ENCODE measurements at regions not wholly inside any gene's neighbourhood (a gene's known extent, or its start where the extent isn't known, plus 50 kb on each side); places are given as distances from the start of the nearest gene placed in this dataset.

DNA sequence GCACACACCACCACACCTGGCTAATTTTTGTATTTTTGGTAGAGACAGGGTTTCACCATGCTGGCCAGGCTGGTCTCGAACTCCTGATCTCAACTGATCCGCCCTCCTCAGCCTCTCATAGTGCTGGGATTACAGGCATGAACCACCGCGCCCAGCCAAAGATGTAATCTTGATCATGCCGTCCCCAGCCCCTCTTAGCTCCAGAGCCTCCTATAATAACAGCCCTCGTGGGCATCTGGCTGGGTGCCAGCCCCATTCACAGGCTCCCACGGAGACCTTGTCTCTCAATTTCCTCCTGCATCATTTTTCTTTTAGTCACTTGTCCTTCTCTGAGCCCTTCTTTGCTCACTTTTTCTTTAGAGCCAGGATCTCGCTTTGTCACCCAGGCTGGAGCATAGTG lies 94.2 kb downstream of the KATNIP start:
- Histone ChIP-seq H3K27me3 (ENCODE audit: control insufficient read depth, insufficient read depth, low read length) (no peaks in the 10 kb centered on the region), H3K4me3 (ENCODE audit: low read depth, low read length) (no peak overlapping the region), H3K36me3 (ENCODE audit: control insufficient read depth, insufficient read depth, low read length) (0 out of 2 replicates have a peak, but pooled peaks cover 3% of the 10 kb centered on the region)
- no peak for TF ChIP-seq CTCF (IDR thresholded peaks at IDR 0.05; ENCODE audit: insufficient read depth, low read depth, low read length)
- no peak for DNase-seq (ENCODE audit: low read depth)
- CTCF ChIA-PET, result no interaction called here
- POLR2A ChIA-PET, result no interaction called here

- no peak for TF ChIP-seq CTCF (IDR thresholded peaks at IDR 0.05; ENCODE audit: insufficient read depth, low read depth, low read length)
Measured at GRCh38 chr16:27645396-27645795, 95.5 kb downstream of the KATNIP start.

GRCh38 chr16:27646806-27647205 lies 96.9 kb downstream of the KATNIP start:
- POLR2A ChIA-PET, result no interaction called here
- CTCF ChIA-PET, result no interaction called here
- Histone ChIP-seq H3K4me3 (ENCODE audit: low read depth, low read length) (no peak overlapping the region), H3K36me3 (ENCODE audit: control insufficient read depth, insufficient read depth, low read length) (peaks cover 3% of the 10 kb centered on the region; the same call in 1 of the 2 replicates), H3K27me3 (ENCODE audit: control insufficient read depth, insufficient read depth, low read length) (no peaks in the 10 kb centered on the region)
- no peak for TF ChIP-seq CTCF (IDR thresholded peaks at IDR 0.05; ENCODE audit: insufficient read depth, low read depth, low read length)
- DNase-seq (ENCODE audit: low read depth), result no peak

More at GRCh38 chr16:27645396-27645795, 95.5 kb downstream of the KATNIP start:
- no peak for DNase-seq (ENCODE audit: low read depth)
- CTCF ChIA-PET, result no interaction called here
- Histone ChIP-seq H3K4me3 (ENCODE audit: low read depth, low read length) (no peak overlapping the region), H3K27me3 (ENCODE audit: control insufficient read depth, insufficient read depth, low read length) (no peaks in the 10 kb centered on the region), H3K36me3 (ENCODE audit: control insufficient read depth, insufficient read depth, low read length) (0 out of 2 replicates have a peak, but pooled peaks cover 3% of the 10 kb centered on the region)
- POLR2A ChIA-PET, result no interaction called here

DNA sequence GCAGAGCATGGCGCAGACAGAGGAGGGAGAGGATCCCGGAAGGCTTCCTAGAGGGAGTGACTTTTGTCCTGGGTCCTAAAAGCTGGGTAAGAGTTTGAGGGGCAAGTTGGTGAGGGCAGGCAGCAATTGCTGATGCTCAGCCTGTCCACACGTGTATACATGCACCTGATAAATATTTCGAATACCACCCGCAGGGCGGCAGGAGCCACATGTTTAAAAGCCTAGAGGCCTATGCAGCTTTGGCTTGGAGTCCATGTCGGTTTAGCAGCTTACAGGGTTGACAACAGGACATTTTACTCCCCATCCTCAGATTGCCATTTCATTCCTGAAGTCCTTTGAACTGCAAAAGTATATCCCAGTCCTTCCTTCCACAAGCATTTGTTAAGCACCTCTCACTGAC lies 99.1 kb downstream of the KATNIP start:
- POLR2A ChIA-PET, result no interaction called here
- no peak for TF ChIP-seq CTCF (IDR thresholded peaks at IDR 0.05; ENCODE audit: insufficient read depth, low read depth, low read length)
- DNase-seq (ENCODE audit: low read depth), result no peak
- H3K27me3 ChIP-seq (ENCODE audit: control insufficient read depth, insufficient read depth, low read length), result no peaks in the 10 kb centered on the region
- H3K4me3 ChIP-seq (ENCODE audit: low read depth, low read length), result no peak overlapping the region
- peaks cover 3% of the 10 kb centered on the region; the same call in 1 of the 2 replicates for H3K36me3 ChIP-seq (ENCODE audit: control insufficient read depth, insufficient read depth, low read length)
- CTCF ChIA-PET, result interaction anchor here (2.4 kb wide), 1 partner anchor 9 kb away, joined by 11 read pairs; no protein-coding TSS in a partner anchor

DNA sequence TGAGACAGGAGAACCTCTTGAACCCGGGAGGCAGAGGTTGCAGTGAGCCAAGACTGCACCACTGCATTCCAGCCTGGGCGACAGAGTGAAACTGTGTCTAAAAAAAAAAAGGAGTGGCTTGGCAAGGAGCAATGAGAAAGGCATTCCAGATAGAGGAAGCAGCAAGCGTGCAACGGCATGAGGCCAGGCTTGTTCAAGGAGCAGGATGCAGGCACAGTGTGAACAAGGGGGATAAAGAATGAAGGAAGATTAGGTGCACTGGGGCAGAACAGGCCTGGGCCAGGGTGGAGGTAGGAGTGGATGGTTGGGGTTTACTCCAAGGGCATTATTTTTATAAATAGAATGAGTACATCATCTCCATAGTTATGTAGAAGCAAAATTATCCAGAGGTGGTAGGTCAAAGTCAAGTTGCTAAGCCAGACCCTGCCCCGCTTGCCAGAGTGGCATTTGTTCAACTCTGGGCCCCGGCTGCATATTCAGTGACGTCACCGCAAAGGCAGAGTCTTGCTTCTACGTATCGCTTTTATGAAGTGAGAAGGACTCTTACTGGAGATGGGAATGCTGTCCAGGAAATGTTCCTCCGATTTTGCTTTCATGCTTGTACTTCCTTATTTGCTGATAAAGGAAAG lies 100.2 kb downstream of the KATNIP start:
- no peak overlapping the region for H3K4me3 ChIP-seq (ENCODE audit: low read depth, low read length)
- no peaks in the 10 kb centered on the region for H3K27me3 ChIP-seq (ENCODE audit: control insufficient read depth, insufficient read depth, low read length)
- DNase-seq (ENCODE audit: low read depth), result no peak
- TF ChIP-seq CTCF (IDR thresholded peaks at IDR 0.05; ENCODE audit: insufficient read depth, low read depth, low read length), result no peak
- CTCF ChIA-PET, result interaction anchor here (2.4 kb wide), 1 partner anchor 10 kb away, joined by 11 read pairs; no protein-coding TSS in a partner anchor
- POLR2A ChIA-PET, result no interaction called here
- peaks cover 5% of the 10 kb centered on the region for H3K36me3 ChIP-seq (ENCODE audit: control insufficient read depth, insufficient read depth, low read length)
